Posterior vena cava (tissue), 2 donors: ENCODE measurements at regions not wholly inside any gene's neighbourhood (a gene's known extent, or its start where the extent isn't known, plus 50 kb on each side); places are given as distances from the start of the nearest gene placed in this dataset.

Experiments used
- DNase-seq: peaks from one replicate; pipeline ENCODE4 v3.0.0-alpha.2; 2020; ENCODE audit warnings: low spot score
- intact Hi-C, 2 donors: fragments of 100-400 bp; cut with DNase I; formaldehyde crosslinking; loops; one replicate each; pipeline versions ENCODE4 v1.14.1 to v1.14.2; 2022 to 2023
- donor health status: DM: yes; HTN: yes; CAD: no.
- donor health status: DM: yes; HTN: yes; CAD: no.

- intact Hi-C loops, result no loop called here
- no peak for DNase-seq
Observed at GRCh38 chr16:55189224-55189623, 134.8 kb upstream of the IRX6 start.

DNA sequence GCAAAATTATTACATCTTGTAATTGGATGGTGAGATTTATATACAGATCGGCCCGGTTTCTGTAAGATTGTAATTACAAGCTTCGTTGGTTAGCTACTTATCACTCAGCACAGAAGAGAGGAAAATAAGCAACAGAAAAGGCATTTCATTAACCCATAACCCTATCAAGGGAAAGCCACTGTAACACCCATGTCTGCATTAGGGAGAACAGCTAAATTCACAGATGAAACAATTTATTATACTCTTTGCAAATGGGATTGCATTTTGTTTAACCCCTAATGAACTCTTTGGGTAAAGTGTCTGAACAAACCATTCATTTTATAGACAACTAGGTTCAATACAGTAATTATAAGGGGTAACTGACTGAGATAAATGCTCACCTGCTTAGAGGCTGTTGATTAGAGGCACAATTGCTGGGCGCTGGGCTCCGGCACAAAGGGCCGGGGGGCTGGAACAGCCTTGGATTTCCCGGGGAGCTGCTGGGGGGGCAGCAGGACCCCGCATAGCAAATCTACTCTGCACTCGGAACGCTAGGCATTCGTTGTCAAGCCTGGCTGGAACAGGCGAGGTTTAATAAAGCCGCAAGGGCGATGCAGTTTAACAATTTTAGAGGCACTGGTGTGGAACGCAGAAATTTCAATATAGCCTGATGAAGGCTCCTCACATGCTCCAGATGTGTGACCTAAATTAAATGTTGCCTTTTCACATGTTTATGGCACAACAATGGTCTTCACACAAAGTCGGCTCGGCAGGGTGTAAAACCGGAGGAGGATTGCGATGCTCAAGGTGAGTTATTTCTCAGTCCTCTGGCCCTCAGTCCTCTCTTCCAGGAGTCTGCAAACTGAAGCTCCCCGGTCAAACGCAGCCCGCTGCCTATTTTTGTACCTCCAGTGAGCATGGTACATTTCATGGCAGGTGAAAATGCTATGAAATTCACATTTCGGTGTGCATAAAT, 134.0 kb upstream of the IRX6 start:
- no peak for DNase-seq
- intact Hi-C loops, result no loop called here

GRCh38 chr16:55192734-55193133, 131.3 kb upstream of the IRX6 start:
- DNase-seq, result no peak
- intact Hi-C loops, result no loop called here

DNA sequence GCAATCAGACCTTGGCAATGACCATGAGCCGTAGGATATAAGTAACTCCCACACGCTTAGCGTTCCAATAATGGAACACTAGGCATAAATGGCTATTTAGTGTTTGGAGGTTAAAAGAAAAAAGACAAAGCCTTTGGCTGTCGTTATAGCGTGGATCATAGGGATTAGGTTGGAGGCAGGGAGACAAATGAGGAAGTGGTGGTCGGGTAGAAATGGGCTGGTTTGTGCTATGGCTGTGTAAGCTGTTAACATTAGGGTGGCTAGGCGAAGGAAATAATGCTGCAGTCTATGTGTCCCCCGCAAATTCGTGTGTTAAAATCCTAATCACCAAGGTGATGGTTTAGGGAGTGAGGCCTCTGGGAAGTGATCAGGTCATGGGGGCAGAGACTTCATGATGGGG, 120.4 kb upstream of the IRX6 start:
- intact Hi-C loops, result no loop called here
- DNase-seq, result no peak

DNA sequence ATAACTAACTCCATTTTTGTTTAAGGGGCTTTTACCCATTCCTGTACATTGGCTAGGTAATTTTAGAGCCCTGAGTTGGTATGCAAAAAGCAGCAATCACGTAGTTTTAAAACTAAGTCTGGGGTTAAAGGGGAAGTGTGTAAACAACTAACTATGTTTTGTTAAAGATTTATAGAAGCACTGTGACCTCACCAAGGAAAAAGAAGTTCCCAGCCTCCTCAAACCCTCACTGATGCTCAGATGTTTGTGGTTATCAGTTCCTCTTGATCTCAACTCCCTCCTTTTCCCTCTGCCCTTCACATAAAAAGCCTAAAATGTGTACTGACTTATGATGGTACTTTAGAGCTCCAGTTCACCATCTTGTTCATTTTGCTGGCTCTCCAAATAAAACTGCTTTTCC, 119.9 kb upstream of the IRX6 start:
- DNase-seq, result no peak
- intact Hi-C loops, result no loop called here

DNA sequence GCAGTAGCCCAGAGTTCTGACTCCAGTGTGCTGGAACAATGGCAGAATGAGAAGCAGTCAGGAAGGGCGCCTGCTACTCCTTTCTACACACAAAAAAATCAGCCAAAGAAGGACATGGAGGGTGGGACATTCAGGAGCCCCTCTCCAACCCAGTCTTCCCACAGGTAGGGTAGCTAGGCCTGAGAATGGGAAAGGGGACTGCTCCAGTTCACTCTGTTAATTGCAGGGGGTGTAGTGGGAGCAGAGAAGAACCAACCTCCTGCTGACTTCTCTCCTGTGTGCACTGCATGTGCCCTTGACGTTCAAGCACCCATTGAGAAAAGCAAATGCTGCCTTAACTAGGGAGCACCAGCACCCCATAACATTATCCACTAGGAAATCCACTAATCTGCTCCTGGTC, 119.1 kb upstream of the IRX6 start:
- intact Hi-C loops, result no loop called here

DNA sequence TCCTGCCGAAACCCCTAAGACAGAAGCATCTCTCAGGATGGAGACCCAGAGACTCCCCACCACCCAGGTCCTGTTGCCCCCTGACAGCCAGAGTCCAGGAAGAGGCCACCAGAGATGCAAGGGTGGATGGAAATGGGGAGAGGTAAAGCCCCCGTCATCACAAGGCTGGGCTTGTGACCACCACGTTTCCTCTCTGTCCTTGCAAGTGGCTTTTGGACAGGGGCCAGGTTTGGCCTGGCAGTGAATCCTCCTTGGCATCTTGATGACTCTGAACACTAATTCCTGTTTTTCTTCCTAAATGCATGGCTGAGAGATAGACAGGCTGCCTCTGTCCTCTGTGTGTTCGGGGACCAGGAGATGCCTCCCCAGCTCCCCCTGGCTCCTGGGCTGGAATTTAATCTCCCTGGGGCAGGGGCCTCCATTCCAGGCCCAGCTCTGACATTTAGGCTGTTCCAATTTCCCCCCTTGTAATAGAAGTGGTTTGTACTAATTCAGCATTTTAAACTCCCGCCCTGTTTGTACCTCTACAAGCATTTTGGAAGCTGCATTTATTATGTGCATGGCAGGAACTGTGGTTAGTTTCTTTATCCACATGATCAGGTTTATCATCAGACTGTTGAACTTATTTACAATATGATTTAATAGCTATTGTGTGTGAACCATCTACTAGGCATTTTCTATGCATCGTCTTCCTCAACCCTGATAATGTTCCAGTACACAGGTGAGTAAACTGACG, 116.1 kb upstream of the IRX6 start:
- intact Hi-C loops, result no loop called here
- DNase-seq, result no peak

More for the DNA sequence above, 119.1 kb upstream of the IRX6 start:
- no peak for DNase-seq

GRCh38 chr16:55209626-55210025, 114.4 kb upstream of the IRX6 start:
- intact Hi-C loops, result no loop called here
- DNase-seq, result no peak

GRCh38 chr16:55212791-55213190, 111.2 kb upstream of the IRX6 start:
- DNase-seq, result no peak
- intact Hi-C loops, result no loop called here

DNA sequence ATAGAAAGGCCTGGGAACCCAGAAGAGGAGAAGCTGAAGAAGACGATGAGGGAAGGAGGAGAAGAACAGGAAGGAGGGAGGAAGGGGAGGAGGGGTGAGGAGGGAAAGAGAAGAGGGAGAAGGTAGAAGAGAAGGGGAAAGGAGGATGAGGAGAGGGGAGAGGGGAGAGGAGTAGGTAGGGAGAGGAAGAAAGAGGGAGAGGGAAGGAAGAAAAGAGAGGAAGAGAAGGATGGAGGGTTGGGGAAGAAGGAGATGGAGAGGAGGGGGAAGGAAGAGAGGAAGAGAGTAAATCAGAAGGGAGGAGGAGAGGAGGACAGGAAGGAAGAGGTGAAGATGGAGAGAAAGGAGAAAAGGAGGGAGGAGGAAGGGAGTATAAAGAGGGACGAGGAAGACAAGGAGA, 109.6 kb upstream of the IRX6 start:
- intact Hi-C loops, result no loop called here
- DNase-seq, result no peak

DNA sequence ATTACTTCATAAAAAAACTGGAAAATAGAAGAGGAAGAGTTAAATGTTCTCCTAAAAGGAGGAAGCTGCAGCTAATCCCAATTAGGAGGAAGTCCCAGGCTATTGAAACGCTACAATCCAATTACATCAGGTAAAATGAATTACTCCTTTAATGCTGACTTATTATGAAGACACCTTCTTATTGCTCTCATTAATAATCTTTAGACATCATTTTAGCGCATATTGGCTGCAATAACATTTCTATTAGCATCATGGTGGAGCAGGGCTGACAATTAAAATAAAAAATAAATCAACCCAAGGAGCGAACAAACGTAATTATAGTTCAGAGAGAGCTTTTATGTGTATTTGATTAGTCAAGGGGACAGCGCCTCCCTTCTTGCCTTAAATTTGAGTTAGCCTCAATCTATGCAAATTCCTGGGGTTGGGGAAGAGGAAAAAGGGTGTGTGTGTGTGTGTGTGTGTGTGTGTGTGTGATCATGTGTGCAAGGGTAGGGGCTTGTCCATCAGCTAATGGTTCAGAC, 109.0 kb upstream of the IRX6 start:
- DNase-seq, result no peak
- intact Hi-C loops, result no loop called here

GRCh38 chr16:55217392-55217791, 106.6 kb upstream of the IRX6 start:
- intact Hi-C loops, result no loop called here
- no peak for DNase-seq

GRCh38 chr16:55221836-55222235, 102.2 kb upstream of the IRX6 start:
- intact Hi-C loops, result no loop called here
- no peak for DNase-seq

- DNase-seq, result no peak
- intact Hi-C loops, result no loop called here
Observed at GRCh38 chr16:55222486-55222885, 101.5 kb upstream of the IRX6 start.

DNA sequence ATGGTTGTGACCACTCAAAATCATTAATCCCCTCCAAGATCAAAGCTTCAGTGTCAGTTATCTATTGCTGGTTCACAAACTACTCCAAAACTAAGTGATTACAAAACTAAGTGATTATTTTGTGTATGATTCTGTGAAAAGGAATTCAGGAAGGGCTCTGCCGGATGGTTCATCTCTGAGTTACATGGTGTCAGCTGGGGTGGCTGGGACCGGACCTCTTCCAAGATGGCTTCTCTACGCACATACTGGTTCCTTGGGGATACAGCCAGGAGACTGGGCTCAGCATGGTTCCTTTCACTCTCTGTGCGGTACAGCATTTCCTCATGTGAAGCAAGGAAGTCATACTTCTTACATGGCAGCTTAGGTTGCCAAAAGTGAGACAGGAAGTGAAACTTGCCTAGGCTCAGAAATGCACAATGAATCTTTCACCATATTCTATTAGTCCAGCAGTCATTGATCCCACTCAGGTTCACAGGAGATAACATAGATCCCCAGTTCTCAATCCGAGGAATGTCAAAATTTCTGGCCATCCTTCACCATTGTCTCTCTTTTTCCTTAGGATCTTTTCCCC, 97.9 kb upstream of the IRX6 start:
- DNase-seq, result no peak
- intact Hi-C loops, result no loop called here

GRCh38 chr16:55232822-55233221, 91.2 kb upstream of the IRX6 start:
- intact Hi-C loops, result no loop called here
- DNase-seq, result no peak

DNA sequence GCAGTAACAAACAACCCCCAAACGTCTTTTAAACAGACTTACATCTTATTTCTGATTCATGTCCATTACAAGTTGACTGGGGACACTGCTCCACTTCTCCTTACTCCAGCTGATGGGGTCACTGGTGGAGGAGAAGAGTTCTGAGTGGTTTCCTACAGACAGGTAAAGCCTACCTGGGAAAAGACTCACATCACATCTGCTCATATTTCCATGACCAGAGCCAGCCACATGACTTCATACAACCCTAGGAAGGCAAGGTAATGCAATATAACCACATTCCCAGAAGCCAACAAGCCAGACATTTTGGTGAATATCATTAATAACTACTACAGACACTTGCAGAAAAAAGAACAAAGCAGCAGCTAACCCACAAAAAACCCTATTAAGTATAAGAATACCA, 90.5 kb upstream of the IRX6 start:
- intact Hi-C loops, result no loop called here
- DNase-seq, result no peak

DNA sequence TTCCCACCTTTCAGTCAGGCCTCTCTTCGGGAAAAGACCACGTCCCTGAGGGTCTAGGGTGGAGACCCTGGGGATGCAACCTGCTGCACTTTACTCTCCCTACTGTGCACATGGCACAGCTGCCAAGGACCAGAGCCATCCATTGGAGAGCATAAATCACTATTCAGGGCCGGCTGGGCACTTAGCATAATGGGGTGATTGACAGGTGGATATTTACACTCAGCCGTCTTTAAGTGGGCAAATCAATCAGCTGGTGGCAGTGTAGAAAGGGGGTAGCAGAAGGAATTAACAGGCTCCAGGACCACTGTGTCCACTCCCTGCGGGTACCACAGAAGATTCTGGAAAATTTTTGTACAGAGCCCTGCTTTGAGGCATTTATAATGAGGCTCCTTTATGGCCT, 87.3 kb upstream of the IRX6 start:
- intact Hi-C loops, result no loop called here
- DNase-seq, result no peak

DNA sequence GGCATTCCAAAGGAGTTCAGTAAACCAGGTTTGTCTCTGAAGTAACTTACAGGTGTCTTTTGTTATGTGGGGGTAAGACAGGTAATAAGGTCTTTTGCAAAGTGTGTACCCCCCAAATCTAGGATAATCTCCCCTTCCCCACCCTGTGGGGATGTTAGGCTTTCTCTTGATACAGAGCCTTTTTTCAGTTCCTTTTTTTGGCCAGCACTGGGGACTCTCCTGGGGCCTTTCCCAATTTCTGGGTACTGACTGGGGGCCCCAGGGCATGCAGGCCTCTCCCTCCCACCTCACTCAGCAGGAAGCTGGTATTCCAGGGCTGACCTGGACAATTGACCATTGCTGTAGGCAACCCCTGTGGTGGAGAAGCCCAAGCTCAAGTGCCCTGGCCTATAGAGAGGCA, 84.3 kb upstream of the IRX6 start:
- DNase-seq, result no peak
- intact Hi-C loops, result no loop called here

DNA sequence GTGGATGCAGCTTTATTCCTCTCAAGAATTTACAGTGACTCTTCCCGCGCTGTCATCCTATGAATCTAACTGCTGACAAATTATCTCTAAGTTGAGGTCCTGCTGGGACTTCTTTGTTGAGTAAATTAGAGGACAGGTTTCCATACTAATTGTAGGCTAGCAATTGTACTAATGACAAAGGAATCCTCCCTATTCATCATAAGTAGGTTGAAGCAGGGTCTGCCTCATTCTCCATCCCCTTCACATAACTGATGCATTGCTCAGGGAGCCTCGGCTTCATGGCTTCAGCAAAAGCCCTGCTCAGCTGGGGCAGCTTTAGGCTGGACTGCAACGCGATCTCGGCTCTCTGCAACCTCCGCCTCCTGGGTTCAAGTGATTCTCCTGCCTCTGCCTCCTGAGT, 83.1 kb upstream of the IRX6 start:
- DNase-seq, result no peak
- intact Hi-C loops, result no loop called here
